Esophagus muscularis mucosa (tissue), 3 donors: ENCODE measurements at regions not wholly inside any gene's neighbourhood (a gene's known extent, or its start where the extent isn't known, plus 50 kb on each side); places are given as distances from the start of the nearest gene placed in this dataset.

Experiments
- CTCF ChIP-seq, 3 experiments: fragments of 200-600 bp in 2 of 3; fragments of 450-650 bp in 1 of 3; sonication (generic) in 2 of 3; IDR thresholded peaks; one replicate each; pipeline ENCODE4 v1.5.1; 2017 to 2019; ENCODE audit warnings: antibody characterized with exemption in 3 of 3, mild to moderate bottlenecking in 2 of 3, moderate library complexity in 1 of 3
- POLR2A ChIP-seq: fragments of 450-650 bp; IDR thresholded peaks from one replicate; pipeline ENCODE4 v1.6.1; 2017; ENCODE audit warnings: antibody characterized with exemption, moderate library complexity, mild to moderate bottlenecking, low read depth
- POLR2AphosphoS5 ChIP-seq, 2 donors: sonication (generic); formaldehyde crosslinking; IDR thresholded peaks; one replicate each; pipeline ENCODE4 v1.6.1; 2017; ENCODE audit warnings: antibody characterized with exemption in 2 of 2

- TF ChIP-seq CTCF (IDR thresholded peaks at IDR 0.05): no peak
- no peak for TF ChIP-seq POLR2AphosphoS5 (IDR thresholded peaks at IDR 0.05)
- no peak for TF ChIP-seq POLR2A
These were observed 274.3 kb upstream of the FERMT1 start for GRCh38 chr20:6397115-6397514.
